GM19328 (cell line): ENCODE measurements at regions not wholly inside any gene's neighbourhood (a gene's known extent, or its start where the extent isn't known, plus 50 kb on each side); places are given as distances from the start of the nearest gene placed in this dataset.

Source experiments
- ATAC-seq: cut with Tn5 transposase; IDR thresholded peaks from one replicate; pipeline ENCODE4 v1.9.1; 2021; ENCODE audit warnings: mild to moderate bottlenecking, moderate library complexity; ENCODE audit not compliant: unreplicated experiment

DNA sequence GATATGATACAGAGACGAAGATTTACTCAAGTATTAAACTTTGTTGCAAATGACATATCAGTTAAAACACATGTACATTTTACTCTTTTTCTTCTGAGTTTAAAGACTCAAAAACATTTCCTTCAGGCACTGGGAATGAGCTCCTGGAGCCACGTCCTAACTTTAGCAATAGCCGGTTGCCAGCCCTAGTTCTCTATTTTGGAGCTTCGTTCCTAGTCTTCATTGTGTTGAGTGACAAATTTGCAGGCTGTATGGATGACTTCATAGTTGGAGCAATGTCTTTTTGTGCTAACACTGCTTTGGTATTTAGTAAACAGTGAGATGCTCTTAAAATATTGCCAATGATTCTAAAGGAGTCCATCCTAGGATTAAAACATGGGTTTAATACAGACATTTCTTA, 190.9 kb downstream of the FAT4 start:
- no peak for ATAC-seq

DNA sequence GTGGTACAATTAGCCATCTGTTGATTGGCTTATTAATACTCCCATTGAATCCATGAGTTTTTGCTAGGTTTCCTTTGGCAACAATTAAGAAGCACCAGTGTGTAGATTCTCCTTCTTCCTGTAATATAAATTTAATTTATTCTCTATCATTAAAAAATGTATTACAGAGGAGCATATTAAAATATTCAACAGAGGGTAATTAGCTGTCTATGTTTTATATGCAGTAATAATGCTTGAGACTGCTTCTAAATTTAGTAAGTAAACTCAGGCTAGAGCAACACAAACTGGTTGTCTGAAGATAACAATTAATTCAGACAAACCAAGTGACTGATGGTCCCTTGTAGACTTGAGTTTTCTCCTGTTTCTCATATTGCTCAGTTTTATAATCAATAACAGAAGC, 192.4 kb downstream of the FAT4 start:
- no peak for ATAC-seq

DNA sequence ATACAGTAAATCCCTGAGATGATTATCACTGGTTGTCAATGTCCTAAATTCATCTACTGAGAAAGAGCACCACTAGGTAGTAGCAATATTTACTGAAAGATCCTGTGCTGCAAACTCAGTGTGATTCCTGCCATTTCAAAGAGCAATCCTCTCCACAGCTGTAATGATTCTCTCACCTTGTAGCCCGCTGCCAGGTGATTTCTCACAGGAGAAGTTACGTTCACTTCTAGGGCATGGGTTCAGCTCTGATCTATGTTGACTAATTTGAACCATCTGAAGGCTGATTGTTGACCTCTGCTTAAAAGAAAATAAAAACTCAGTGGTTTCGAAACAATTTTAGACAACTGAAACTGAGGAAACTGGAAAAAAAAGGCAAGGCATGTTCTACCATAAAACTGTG, 197.0 kb downstream of the FAT4 start:
- ATAC-seq, result no peak

DNA sequence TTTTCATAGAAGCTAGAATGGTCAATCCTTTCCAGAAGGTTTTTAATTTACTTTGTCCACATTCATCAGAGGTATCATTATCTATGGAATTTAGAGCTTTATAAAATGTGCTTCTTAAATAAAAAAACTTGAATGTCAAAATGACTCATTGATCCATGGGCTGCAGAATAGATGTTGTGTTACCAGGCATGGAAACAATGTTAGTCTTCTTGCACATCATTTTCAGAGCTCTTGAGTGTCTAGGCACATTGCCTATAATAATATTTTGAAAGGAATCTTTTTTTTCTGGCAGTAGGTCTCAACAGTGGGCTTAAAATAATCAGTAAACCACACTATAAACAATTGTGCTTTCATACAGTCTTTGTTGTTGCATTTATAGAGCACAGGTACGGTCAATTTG, 200.3 kb downstream of the FAT4 start:
- no peak for ATAC-seq

DNA sequence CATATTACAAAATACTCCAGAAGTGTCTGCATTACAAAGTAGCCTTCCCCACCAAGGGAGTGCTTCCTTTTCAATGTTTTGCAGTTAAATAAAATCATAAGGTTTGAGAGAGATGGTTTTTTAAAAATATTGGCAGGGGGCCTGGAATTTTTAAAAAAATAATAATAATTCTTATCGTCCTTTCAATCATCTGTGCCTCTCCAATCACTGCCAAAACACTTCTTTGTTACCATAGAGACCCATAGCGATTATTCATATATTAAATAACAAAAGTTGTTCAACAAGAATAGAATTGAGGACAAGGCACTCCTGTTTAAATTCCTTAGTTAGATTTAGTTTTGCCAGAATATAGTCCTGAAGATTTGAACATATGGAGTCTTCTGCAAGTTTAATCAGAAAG, 203.1 kb downstream of the FAT4 start:
- no peak for ATAC-seq

DNA sequence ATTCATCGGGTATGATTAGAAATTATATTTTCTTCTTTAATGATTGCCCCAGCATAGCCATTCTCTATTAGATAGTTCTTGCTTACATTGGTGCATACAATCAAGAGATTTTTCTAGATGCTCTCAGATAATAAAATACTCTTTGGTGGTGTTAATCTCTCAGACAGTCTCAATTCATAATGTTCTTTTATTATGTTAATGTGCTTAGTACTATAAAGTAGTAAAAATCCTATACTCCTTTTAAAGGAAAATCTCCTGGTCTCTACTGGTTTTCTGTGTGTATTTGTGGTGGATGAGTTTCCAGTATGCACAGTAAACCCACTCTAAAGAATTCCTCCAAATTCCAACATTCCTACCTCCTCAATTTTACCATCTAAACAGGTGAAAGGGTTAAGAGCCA, 203.5 kb downstream of the FAT4 start:
- no peak for ATAC-seq

DNA sequence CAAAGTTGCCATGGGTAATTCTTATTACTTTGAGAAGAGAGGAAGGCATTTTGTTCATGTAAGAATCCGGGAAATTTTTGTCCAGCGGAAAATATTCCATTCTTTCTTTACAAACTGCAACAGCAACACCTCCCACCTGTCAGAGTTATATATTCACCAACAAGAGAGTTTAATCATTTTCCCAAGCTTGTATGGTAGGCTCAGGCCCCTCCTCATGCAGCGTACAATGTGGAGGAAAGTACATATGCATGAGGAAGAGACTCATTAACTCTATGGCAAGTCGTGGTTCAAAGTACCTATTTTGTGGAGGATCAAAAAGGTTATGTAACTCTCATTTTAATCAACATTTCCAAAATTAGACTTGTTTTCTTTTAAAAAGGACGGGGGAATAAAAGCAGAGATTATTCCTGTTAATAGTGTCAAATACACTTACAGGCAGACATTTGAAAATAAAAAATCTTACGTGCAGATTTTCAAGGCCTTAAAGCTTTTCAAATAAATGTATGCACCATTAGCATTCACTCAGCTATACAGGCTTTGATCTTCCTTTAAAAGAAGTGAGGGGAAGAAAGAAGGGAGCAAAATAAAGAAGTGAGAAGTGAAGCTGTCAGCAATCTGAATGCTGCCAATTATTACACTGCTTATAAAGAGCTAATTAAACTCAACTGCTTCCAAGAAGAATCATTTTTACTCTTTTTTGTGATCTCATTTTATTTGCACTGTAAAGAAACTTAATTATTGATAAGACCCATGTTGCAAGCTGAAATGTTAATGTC, 204.8 kb downstream of the FAT4 start:
- ATAC-seq, result no peak

DNA sequence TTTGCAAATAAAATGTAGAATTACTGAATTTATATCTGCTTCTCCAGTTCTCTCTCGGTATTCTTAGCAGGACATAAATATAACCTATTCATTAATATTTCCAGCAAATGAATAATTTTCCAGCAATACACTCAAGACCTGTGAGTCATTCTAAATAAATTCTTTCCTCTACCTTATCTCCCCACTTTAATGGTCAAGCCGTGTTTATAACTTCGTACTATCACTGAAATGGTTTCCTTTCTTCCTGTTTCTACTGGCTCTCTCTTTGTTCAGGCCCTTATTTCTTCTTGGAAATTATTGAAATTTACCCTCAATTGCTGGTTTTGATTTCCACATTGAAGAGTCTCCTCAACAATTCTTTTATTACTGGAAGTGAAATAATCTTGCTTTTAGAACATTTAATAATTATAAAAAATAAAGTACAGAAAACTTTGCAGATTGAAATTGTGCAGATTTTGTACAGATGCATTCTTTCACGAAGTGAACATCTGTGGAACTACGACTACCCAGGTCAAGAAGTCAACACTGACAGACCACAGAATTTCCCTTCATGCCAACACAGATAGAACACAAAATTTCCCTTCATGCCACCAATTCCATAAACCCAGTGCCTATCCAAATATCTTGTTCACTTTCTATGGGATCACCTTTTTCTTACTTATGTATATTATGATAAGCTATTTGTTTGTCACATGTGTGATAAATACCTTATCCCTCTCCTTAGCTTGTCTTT, 205.7 kb downstream of the FAT4 start:
- no peak for ATAC-seq

DNA sequence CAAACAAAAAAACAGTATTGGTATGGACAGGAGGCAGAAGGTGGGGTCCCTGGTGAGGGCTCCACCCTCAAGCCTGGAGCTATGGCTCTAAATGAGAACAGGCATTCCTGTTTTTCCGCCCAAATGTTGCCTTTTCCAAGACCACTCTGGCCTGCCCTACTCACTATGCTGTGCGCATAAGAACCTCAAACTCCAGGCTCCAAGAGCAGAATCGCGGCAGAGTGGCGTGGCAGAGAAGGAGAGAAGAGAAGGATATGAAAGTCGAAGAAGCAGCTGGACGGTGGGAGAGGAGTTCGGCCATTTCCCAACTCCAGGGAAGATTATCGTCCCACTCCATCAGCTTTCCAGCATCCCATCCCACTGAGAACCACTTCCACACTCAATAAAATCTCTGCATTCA, 207.8 kb downstream of the FAT4 start:
- no peak for ATAC-seq

DNA sequence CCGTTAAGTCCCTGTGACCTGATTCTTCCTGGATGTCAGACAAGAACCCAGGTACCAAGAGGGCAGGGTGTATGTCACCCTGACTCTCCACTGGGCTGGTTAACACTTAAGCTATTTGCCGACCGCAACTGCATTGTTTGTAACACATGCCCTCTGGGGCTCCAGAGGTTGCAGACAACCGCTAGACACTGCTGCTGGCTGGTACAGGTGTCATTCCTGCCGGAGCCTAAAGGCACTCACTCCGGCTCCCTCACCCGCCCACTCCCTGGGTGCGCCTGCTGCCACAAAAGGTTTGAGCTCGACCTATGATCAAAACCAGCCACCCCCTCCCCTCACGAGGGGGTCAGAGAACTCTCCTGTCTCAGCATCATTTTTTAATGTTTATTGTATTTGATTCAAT, 208.2 kb downstream of the FAT4 start:
- no peak for ATAC-seq

DNA sequence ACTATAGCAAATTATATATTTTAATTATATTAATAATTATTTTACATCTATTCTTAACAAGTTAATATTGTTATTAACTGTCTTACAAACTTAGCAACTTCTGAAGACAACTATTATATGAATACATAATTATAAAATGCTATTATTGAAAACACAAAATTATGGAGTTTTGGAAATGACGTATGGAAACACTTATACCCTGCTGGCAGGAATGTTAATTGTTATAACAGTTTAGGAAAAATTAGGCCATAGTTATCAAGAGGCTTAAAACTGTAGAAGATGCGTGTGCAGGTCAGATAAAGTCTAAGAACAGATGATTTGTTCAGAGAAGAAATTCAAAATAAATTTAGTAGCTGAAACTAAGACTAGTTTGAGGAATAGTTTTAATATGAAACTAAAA, 211.7 kb downstream of the FAT4 start:
- no peak for ATAC-seq

DNA sequence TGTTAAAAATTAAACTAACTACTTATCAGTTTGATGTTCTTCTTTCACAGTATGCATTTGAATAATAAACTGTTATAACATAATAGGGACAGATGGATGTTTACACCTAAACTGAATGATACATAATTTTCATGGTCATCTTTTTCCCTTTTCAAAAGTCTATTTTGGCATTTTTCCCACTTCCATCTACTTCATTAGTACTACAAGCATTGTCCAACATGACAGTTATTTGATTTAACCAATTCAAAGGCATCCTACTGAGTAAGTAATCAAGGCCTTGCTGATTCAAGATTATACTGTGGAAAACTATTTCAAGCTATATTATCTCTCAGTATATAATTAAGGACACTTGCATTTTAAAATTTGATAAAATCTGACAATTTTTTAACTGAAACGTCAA, 212.9 kb downstream of the FAT4 start:
- no peak for ATAC-seq

DNA sequence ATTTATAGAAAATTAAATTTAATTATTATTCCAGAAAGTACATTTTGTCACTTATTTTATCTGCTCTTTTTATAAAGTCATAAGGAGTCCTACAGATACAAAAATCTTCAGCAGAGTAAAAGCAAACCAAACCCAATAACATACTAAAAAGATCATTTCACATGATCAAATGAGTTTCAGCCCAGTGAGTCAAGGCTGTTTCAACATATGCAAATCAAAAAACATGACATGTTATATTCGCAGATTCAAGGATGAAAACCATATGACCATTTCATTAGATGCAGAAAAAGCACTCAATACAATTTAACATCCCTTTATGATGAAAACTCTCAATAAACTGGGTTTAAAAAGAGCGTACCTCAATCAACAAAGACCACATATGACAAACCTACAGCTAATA, 214.3 kb downstream of the FAT4 start:
- no peak for ATAC-seq

DNA sequence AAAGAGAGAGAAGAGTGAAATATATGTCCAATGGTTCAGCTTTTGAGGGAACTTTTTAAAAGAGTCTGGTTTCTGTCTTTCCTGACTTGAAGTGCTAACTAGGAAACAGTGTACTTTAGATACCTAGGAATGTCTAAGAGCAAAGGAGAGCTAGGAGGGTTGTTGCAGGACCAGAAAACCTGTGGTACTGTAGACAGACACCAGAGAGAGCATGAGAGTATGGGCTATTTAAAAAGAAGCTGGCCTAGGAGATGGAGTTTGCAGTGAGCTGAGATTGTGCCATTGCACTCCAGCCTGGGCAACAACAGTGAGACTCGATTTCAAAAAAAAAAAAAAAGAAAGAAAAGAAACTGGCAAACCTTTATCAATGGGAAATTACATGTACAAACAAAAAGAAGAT, 223.9 kb downstream of the FAT4 start:
- ATAC-seq, result no peak

DNA sequence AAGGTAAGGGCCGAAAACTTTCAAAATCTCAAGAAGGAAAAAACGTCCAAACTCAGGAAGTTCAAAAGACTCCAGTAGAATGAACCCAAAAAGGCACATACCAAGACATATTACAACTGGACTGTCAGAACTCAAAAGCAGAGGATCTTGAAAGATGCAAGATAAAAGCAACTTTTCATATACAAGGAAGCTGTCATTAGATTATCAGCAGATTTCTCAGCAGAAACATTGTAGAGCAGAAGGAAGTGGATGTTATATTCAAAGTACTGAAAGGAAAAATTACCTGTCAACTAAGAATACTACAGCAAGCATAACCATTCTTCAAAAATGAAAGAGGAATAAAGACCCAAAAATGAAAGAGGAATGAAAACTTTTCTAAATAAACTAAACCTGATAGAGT, 224.9 kb downstream of the FAT4 start:
- ATAC-seq, result no peak

DNA sequence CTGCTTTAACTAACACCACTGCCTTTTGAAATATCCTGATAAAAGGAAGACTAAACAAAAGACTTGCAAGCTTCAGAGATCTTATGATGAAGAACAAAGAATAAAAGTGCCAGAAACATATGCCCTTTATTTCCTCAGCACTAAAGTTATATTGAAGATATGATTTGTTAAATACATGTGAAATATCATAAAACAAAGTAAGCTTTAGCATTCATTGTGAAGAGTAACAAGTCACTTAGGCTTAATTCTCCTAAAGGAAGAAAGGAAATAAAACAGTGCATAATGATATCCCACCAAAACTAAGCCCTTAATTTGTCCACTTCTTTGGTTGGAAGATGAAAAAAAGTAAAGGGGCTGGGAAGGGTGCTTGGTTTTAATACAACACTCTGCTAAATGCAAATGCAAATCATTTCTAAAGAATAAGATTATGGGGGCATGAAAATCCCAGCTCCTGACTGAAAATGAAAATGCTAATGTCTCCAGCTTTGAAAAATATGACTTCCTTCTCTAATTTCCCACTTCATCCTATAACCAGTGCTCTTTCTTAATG, 227.2 kb downstream of the FAT4 start:
- ATAC-seq, result no peak

DNA sequence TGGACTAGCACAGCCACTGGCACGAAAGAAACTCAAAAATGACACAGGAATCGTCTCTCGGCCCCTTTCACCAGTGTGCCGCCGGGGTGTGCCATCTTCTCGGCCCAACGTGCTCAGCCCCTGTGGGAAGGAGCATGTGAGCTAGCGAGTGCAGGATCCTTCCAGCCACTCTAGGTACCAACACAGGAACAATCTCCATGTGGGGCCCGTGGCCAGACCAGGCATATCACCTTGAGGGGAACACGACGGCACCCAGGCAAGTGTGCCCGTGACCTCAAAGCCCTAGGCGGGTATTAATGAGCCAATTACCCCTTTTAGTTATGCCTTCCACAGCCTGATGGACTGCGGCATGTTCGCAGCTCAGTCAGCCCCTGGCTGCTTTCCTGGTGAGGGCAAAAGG, 231.5 kb downstream of the FAT4 start:
- ATAC-seq, result no peak

DNA sequence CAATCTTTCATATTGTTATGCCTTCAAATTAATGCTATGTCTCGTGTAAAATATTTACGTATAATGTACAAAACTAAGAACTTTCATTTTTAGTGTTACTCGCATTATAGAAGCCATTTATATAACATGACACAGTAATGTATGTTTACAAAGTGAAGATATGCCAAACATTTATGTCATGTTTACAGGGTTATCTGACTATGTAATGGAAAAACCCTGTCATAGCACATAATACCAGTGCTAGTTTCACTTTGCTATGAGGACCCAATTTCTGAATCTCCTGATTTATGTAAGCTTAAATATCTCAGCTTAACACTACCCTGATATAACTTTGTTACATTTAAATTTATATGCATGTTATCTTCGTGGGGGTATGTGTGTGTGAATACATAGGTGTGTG, 233.1 kb downstream of the FAT4 start:
- no peak for ATAC-seq

DNA sequence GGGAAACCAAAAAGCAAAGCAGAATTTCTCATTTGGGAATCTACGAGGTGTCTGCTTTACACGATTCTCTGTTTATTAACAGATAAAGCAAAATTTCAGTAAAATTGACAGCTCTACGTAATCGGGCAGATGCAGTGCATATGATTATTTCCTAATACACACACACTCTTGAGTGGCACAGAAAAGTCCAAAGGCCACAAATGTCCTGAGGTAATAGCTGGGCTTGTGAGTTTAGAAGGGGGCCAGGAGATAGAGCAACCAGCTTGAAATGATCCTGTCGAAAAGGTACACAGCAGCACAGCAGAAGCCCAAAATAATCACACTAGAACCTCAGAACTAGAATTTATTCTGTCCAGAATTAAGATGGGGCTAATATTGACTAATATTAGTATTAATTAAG, 236.0 kb downstream of the FAT4 start:
- ATAC-seq, result no peak

DNA sequence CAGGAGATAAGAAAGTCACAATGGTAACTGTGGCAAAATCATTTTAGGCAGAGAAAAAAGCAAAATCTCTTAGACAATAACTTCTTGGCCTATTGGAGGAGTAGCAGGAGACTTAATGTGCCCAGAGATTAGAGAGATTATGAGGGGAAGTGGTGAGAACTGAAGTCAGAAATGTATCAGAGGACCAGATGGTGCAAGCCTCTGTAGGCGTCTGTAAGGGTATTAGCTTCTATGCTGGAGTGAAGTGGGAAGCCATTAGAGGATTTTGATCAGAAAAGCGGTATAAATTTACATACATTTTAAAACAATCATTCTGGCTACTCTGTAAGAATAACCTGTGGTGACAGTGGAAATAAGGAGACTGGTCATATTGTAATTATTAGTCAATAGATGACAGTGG, 236.7 kb downstream of the FAT4 start:
- ATAC-seq, result no peak

DNA sequence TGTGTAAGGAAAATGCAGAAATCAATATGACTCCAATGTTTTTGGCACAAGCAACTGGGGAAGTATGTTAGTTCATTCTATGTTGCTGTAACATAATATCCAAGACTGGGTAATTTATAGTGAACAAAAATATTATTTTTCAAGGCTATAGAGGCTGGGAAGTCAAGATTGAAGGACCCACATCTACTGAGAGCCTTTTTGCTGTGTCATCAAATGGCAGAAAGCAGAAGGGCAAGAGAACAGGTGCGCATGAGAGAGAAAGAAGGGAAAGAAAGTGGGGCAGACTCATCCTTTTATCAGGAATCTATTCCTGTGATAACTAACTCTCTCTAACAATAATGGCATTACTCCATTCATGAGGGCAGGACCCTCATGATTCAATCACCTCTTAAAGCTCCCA, 237.2 kb downstream of the FAT4 start:
- ATAC-seq, result no peak

DNA sequence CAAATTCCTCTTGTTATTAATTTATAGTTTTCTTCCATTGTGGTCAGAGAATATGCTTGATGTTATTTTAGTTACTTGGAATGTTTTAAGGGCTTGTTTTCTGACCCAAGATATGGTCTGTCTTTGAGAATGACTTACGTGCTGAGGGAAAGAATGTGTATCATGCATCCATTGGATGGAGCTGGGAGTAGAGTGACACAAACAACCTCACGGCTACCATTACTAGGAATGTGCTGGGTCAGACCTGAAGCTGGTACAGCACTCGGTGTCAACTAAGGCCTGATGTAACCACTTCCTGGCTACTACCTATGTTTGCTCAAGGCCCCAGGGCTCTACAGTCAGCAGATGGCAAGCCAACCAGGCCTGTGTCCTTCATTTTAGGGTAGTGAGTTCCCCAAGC, 257.8 kb downstream of the FAT4 start:
- ATAC-seq, result no peak
